GM12875 (cell line): ENCODE measurements at regions not wholly inside any gene's neighbourhood (a gene's known extent, or its start where the extent isn't known, plus 50 kb on each side); places are given as distances from the start of the nearest gene placed in this dataset.

Experiments used
- H3K4me3 ChIP-seq: one replicate; pipeline ENCODE4 v1.5.1; 2011; ENCODE audit warnings: low read depth, low read length, control low read depth
- CTCF ChIP-seq: IDR thresholded peaks from 2 replicates; pipeline ENCODE4 v1.5.1; 2011; ENCODE audit warnings: low read depth, mild to moderate bottlenecking, control low read depth, inconsistent platforms, low read length, moderate library complexity, borderline replicate concordance; ENCODE audit not compliant: insufficient read depth

- no peak for TF ChIP-seq CTCF
- no peak overlapping the region for H3K4me3 ChIP-seq
Observed at GRCh38 chr13:103957939-103958338, 891.7 kb upstream of the SLC10A2 start.

GRCh38 chr13:103953859-103954258, 887.6 kb upstream of the SLC10A2 start:
- TF ChIP-seq CTCF, result no peak
- H3K4me3 ChIP-seq, result no peak overlapping the region

GRCh38 chr13:103952183-103952582, 886.0 kb upstream of the SLC10A2 start:
- TF ChIP-seq CTCF, result no peak
- H3K4me3 ChIP-seq, result no peak overlapping the region

- H3K4me3 ChIP-seq, result no peak overlapping the region
- TF ChIP-seq CTCF, result no peak
Observed at GRCh38 chr13:103948426-103948825, 882.2 kb upstream of the SLC10A2 start.

- no peak for TF ChIP-seq CTCF
- H3K4me3 ChIP-seq, result no peak overlapping the region
Observed at GRCh38 chr13:103945836-103946235, 879.6 kb upstream of the SLC10A2 start.

GRCh38 chr13:103941506-103942140, 875.4 kb upstream of the SLC10A2 start:
- TF ChIP-seq CTCF, result no peak

GRCh38 chr13:103935117-103935516, 868.9 kb upstream of the SLC10A2 start:
- H3K4me3 ChIP-seq, result no peak overlapping the region
- no peak for TF ChIP-seq CTCF

More at GRCh38 chr13:103941506-103942140, 875.4 kb upstream of the SLC10A2 start:
- H3K4me3 ChIP-seq, result no peak overlapping the region
